Gastrocnemius medialis (tissue), 4 donors: ENCODE measurements at regions not wholly inside any gene's neighbourhood (a gene's known extent, or its start where the extent isn't known, plus 50 kb on each side); places are given as distances from the start of the nearest gene placed in this dataset.

ENCODE experiments used
- ATAC-seq, 2 donors: fragments of 150-250 bp; one replicate each; pipeline ENCODE4 v1.9.1; 2016
- DNase-seq, 2 donors: peaks; one replicate each; pipeline ENCODE4 v3.0.0-alpha.2; 2019
- H3K27ac ChIP-seq, 4 donors: fragments of 200-600 bp; sonication (generic); 1 replicate in 1 of 4; 2 replicates in 3 of 4; pipeline ENCODE4 v1.5.1; 2016 to 2018; ENCODE audit warnings: mild to moderate bottlenecking in 2 of 4, moderate library complexity in 1 of 4
- H3K27me3 ChIP-seq, 3 donors: fragments of 200-600 bp; sonication (generic) in 2 of 3; 1 replicate in 1 of 3; 2 replicates in 2 of 3; pipeline versions ENCODE4 v1.5.1 to v1.6.0; 2016 to 2019; ENCODE audit warnings: mild to moderate bottlenecking in 1 of 3, moderate library complexity in 1 of 3
- H3K36me3 ChIP-seq, 2 donors: fragments of 200-600 bp; sonication (generic) in 1 of 2; one replicate each; pipeline ENCODE4 v1.5.1; 2017 to 2018
- H3K4me1 ChIP-seq, 2 donors: fragments of 200-600 bp; sonication (generic) in 1 of 2; one replicate each; pipeline ENCODE4 v1.5.1; 2016 to 2017; ENCODE audit warnings: mild to moderate bottlenecking in 2 of 2
- H3K4me3 ChIP-seq, 4 donors: fragments of 200-600 bp; sonication (generic) in 3 of 4; 1 replicate in 1 of 4; 2 replicates in 3 of 4; pipeline ENCODE4 v1.5.1; 2016 to 2019; ENCODE audit warnings: mild to moderate bottlenecking in 2 of 4
- H3K9me3 ChIP-seq, 3 donors: fragments of 200-600 bp; sonication (generic) in 2 of 3; 1 replicate in 1 of 3; 2 replicates in 2 of 3; pipeline ENCODE4 v1.5.1; 2016 to 2019
- POLR2A ChIP-seq, 2 donors: fragments of 450-650 bp; IDR thresholded peaks; one replicate each; pipeline ENCODE4 v1.6.1; 2017; ENCODE audit warnings: antibody characterized with exemption in 2 of 2, mild to moderate bottlenecking in 2 of 2, moderate library complexity in 2 of 2
- in situ Hi-C, 4 donors: fragments of 200-750 bp; cut with MboI; loops; one replicate each; pipeline versions ENCODE4 v1.15.0 to v1.8.0; 2017; ENCODE audit warnings: low sequenced_read_pairs in 4 of 4
- intact Hi-C: fragments of 100-400 bp; cut with DNase I; formaldehyde crosslinking; loops from one replicate; pipeline ENCODE4 v1.15.1; 2023; ENCODE audit warnings: low total_unique reads
- TF ChIP-seq, protein P1 (sequence below), 5 experiments: fragments of 450-650 bp in 3 of 5; fragments of 200-600 bp in 2 of 5; sonication (generic) in 2 of 5; IDR thresholded peaks in 4 of 5; conservative IDR thresholded peaks in 1 of 5; 1 replicate in 4 of 5; 2 replicates in 1 of 5; pipeline ENCODE4 v1.5.1; 2016 to 2019; ENCODE audit warnings: antibody characterized with exemption in 5 of 5, mild to moderate bottlenecking in 3 of 5, moderate library complexity in 3 of 5

- Histone ChIP-seq H3K4me1 (no peaks in the 10 kb centered on the region), H3K9me3 (peaks cover 0 to 8% (median 0%) of the 10 kb centered on the region in 3 donors), H3K27me3 (no peaks in the 10 kb centered on the region), H3K36me3 (no peaks in the 10 kb centered on the region), H3K27ac (no peak overlapping the region), H3K4me3 (no peak overlapping the region)
- in situ Hi-C loops (no loop called here), intact Hi-C loops (no loop called here)
- TF ChIP-seq POLR2A (IDR thresholded peaks at IDR 0.05), result no peak
- TF ChIP-seq, protein P1, sequence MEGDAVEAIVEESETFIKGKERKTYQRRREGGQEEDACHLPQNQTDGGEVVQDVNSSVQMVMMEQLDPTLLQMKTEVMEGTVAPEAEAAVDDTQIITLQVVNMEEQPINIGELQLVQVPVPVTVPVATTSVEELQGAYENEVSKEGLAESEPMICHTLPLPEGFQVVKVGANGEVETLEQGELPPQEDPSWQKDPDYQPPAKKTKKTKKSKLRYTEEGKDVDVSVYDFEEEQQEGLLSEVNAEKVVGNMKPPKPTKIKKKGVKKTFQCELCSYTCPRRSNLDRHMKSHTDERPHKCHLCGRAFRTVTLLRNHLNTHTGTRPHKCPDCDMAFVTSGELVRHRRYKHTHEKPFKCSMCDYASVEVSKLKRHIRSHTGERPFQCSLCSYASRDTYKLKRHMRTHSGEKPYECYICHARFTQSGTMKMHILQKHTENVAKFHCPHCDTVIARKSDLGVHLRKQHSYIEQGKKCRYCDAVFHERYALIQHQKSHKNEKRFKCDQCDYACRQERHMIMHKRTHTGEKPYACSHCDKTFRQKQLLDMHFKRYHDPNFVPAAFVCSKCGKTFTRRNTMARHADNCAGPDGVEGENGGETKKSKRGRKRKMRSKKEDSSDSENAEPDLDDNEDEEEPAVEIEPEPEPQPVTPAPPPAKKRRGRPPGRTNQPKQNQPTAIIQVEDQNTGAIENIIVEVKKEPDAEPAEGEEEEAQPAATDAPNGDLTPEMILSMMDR (IDR thresholded peaks at IDR 0.05 in 4 of 5, conservative IDR thresholded peaks at IDR 0.05 in 1 of 5), result no peak
- DNase-seq, result no peak
- ATAC-seq, result no peak
These were observed 345.3 kb downstream of the NUAK1 start for GRCh38 chr12:105793421-105793820.

DNA sequence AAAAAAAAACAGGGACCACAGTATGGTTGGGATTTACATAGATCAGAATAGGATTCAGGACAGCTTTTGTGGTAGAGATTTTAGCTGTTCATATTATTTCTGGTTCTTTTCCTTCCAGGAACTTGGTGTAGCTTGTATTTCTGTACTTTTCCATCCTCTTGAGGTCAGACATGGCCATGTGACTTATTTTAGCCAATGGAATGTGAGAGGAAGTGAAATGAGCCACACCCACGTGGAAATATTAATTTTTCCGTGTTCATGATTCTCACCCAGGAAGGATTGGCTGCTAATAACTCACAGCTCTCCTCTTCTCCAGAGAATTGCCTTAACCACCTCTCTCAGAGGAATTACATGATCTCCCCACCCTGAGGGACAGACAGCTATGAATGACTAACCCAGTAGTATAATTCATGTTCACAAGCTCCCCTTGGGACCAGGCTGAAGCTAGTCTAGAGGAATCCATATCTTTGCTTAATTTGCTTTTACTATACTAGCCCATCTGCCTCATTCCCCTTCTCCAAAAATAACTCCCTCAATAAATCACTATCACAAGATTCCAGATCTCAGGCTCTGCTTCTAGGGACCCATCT is 340.4 kb downstream of the NUAK1 start:
- in situ Hi-C loops (no loop called here), intact Hi-C loops (no loop called here)
- Histone ChIP-seq H3K27me3 (no peaks in the 10 kb centered on the region), H3K4me3 (no peak overlapping the region), H3K4me1 (peaks cover 0 to 4% of the 10 kb centered on the region in 2 donors), H3K36me3 (no peaks in the 10 kb centered on the region), H3K27ac (peak overlapping the region in 1 of 4 donors; percentile 6), H3K9me3 (no peaks in the 10 kb centered on the region)
- ATAC-seq (no peak), DNase-seq (no peak)
- TF ChIP-seq, protein P1 (IDR thresholded peaks at IDR 0.05 in 4 of 5, conservative IDR thresholded peaks at IDR 0.05 in 1 of 5), result no peak
- no peak for TF ChIP-seq POLR2A (IDR thresholded peaks at IDR 0.05)

GRCh38 chr12:105799103-105799502 is 339.7 kb downstream of the NUAK1 start:
- Histone ChIP-seq H3K27ac (peak overlapping the region in 1 of 4 donors; percentile 6), H3K4me1 (peaks cover 0 to 4% of the 10 kb centered on the region in 2 donors), H3K9me3 (no peaks in the 10 kb centered on the region), H3K4me3 (no peak overlapping the region), H3K27me3 (no peaks in the 10 kb centered on the region), H3K36me3 (no peaks in the 10 kb centered on the region)
- in situ Hi-C loops, result no loop called here
- ATAC-seq, result no peak
- TF ChIP-seq POLR2A (IDR thresholded peaks at IDR 0.05), result no peak
- TF ChIP-seq, protein P1 (IDR thresholded peaks at IDR 0.05 in 4 of 5, conservative IDR thresholded peaks at IDR 0.05 in 1 of 5), result no peak
- DNase-seq, result no peak
- intact Hi-C loops, result no loop called here

DNA sequence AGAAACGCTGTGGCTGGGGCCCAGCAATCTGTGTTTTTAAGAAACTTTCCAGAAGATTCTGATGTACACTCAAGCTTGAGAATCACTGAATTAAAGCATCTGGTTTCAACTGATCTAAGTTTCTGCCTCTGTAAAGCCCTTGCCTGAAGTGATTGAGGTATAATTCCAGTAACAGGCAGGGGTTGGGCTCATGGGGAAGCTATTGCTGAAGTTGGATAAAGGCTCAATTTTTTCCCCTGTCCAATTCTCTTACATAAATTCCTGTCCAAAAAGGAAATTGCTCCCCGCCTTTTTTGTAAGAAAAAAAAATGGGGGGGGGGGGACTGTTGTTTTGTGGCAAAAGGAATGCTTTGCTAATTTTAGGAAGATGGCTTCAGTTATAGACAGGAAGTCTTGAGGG is 337.4 kb downstream of the NUAK1 start:
- intact Hi-C loops, result no loop called here
- in situ Hi-C loops, result loop anchor here in 2 of 4 donors (25.0 kb wide), 1 partner anchor 336 kb away; the partner anchor contains the start of gene NUAK1 (in 2 of the 2)
- H3K36me3 ChIP-seq, result no peaks in the 10 kb centered on the region
- TF ChIP-seq, protein P1 (IDR thresholded peaks at IDR 0.05 in 4 of 5, conservative IDR thresholded peaks at IDR 0.05 in 1 of 5), result no peak
- TF ChIP-seq POLR2A (IDR thresholded peaks at IDR 0.05), result no peak
- ATAC-seq, result no peak
- H3K9me3 ChIP-seq, result no peaks in the 10 kb centered on the region
- peaks cover 5 to 12% of the 10 kb centered on the region in 2 donors for H3K4me1 ChIP-seq
- no peak for DNase-seq
- no peak overlapping the region for H3K27ac ChIP-seq
- no peaks in the 10 kb centered on the region for H3K27me3 ChIP-seq
- H3K4me3 ChIP-seq, result no peak overlapping the region

DNA sequence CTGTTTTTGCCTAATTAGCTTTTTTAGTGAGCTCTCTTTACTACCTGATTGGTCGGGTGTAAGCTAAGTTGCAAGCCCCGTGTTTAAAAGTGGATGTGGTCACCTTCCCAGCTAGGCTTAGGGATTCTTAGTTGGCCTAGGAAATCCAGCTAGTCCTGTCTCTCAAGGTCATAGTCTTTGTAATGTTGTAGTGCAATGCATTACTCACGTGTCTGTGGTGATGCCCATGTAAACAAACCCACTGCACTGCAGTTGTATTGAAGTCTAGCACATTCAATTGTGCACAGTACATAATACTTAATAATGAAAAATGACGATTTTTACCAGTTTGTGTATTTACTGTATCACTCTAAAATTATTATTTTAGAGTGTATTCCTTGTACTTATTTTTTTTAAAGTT is 335.5 kb downstream of the NUAK1 start:
- in situ Hi-C loops, result loop anchor here in 2 of 4 donors (25.0 kb wide), 1 partner anchor 334 kb away; the partner anchor contains the start of gene NUAK1 (in 2 of the 2)

More for the DNA sequence above, 335.5 kb downstream of the NUAK1 start:
- Histone ChIP-seq H3K4me3 (no peak overlapping the region), H3K9me3 (no peaks in the 10 kb centered on the region), H3K36me3 (no peaks in the 10 kb centered on the region), H3K4me1 (peaks cover 8 to 16% of the 10 kb centered on the region in 2 donors), H3K27ac (no peak overlapping the region), H3K27me3 (no peaks in the 10 kb centered on the region)
- intact Hi-C loops, result no loop called here
- DNase-seq (no peak), ATAC-seq (no peak)
- no peak for TF ChIP-seq POLR2A (IDR thresholded peaks at IDR 0.05)
- TF ChIP-seq, protein P1 (IDR thresholded peaks at IDR 0.05 in 4 of 5, conservative IDR thresholded peaks at IDR 0.05 in 1 of 5), result no peak
